Endothelial cell of umbilical vein (primary cell): ENCODE measurements at regions not wholly inside any gene's neighbourhood (a gene's known extent, or its start where the extent isn't known, plus 50 kb on each side); places are given as distances from the start of the nearest gene placed in this dataset.

Source experiments
- BruUV-seq: library from RNA; stranded (reverse); fragments of 400-500 nt; replicated peaks from 2 replicates; lab custom pipeline; 2021; lab: Mats Ljungman, UMichigan
- CTCF ChIA-PET: fragments of 300-600, 350-600 bp; sonication (Branson Sonifier 250); formaldehyde crosslinking; loops from one replicate; lab custom pipeline; 2021; ENCODE audit warnings: antibody characterized with exemption, inconsistent platforms; lab: Charles Lee
- POLR2A ChIA-PET: fragments of 300-600, 350-600 bp; sonication (Branson Sonifier 250); formaldehyde crosslinking; loops from one replicate; lab custom pipeline; 2021; ENCODE audit warnings: antibody characterized with exemption, inconsistent platforms; lab: Charles Lee
- DNase-seq: peaks from one replicate; pipeline ENCODE4 v3.0.0-alpha.2; 2011; ENCODE audit warnings: low read depth, low spot score
- FAIRE-seq: peaks from 2 replicates; lab custom pipeline; 2011; peaks lifted over from hg19 to GRCh38; lab: Jason Lieb, UNC
- H2AFZ ChIP-seq: 2 replicates; pipeline ENCODE4 v1.6.0; 2012; ENCODE audit warnings: low read depth, low read length, control low read depth, inconsistent platforms
- H3K27ac ChIP-seq: 2 replicates; pipeline ENCODE4 v1.5.1; 2011; ENCODE audit warnings: low read depth, mild to moderate bottlenecking, control low read depth, low read length, moderate library complexity; ENCODE audit not compliant: insufficient read depth
- H3K27me3 ChIP-seq, 2 experiments: 2 replicates each; pipeline versions ENCODE4 v1.6.0 to v1.6.1; 2011; ENCODE audit warnings: low read length in 2 of 2, mixed read lengths in 1 of 2; ENCODE audit not compliant: control insufficient read depth in 2 of 2, insufficient read depth in 2 of 2
- H3K36me3 ChIP-seq, 2 experiments: 2 replicates in 1 of 2; 3 replicates in 1 of 2; pipeline ENCODE4 v1.5.1; 2011; ENCODE audit warnings: low read length in 2 of 2, mild to moderate bottlenecking in 1 of 2, moderate library complexity in 1 of 2; ENCODE audit not compliant: control insufficient read depth in 2 of 2, insufficient read depth in 2 of 2; ENCODE audit errors: extremely low read depth in 1 of 2
- H3K4me1 ChIP-seq: 3 replicates; pipeline ENCODE4 v1.5.1; 2011; ENCODE audit warnings: mild to moderate bottlenecking, low read length; ENCODE audit not compliant: control insufficient read depth, insufficient read depth; ENCODE audit errors: extremely low read depth
- H3K4me2 ChIP-seq: 2 replicates; pipeline ENCODE4 v1.6.1; 2011; ENCODE audit warnings: low read length, control low read depth, mixed read lengths; ENCODE audit not compliant: insufficient read depth
- H3K4me3 ChIP-seq, 3 experiments: fragments of 200-600 bp in 1 of 3; sonication (generic), shearing (Covaris generic) in 1 of 3; replicated peaks in 1 of 3; 2 replicates each; pipeline ENCODE4 v1.5.1; 2011 to 2016; ENCODE audit warnings: control low read depth in 3 of 3, low read length in 3 of 3, mild to moderate bottlenecking in 2 of 3, inconsistent platforms in 1 of 3, low read depth in 1 of 3, moderate library complexity in 1 of 3; ENCODE audit not compliant: insufficient read depth in 1 of 3
- H3K79me2 ChIP-seq: 2 replicates; pipeline ENCODE4 v1.6.0; 2012; ENCODE audit warnings: low read length, inconsistent platforms; ENCODE audit not compliant: control insufficient read depth, insufficient read depth
- H3K9ac ChIP-seq: replicated peaks from 2 replicates; pipeline ENCODE3; 2011; ENCODE audit warnings: low read length, control low read depth; ENCODE audit not compliant: insufficient read depth; ENCODE audit errors: extremely low read depth
- H3K9me1 ChIP-seq: replicated peaks from 3 replicates; pipeline ENCODE4 v1.6.0; 2011; ENCODE audit warnings: mild to moderate bottlenecking, low read length; ENCODE audit not compliant: control insufficient read depth, insufficient read depth; ENCODE audit errors: extremely low read depth
- H3K9me3 ChIP-seq: replicated peaks from 2 replicates; pipeline ENCODE4 v1.5.1; 2012; ENCODE audit warnings: low read length, inconsistent platforms; ENCODE audit not compliant: control insufficient read depth, insufficient read depth
- H4K20me1 ChIP-seq: replicated peaks from 2 replicates; pipeline ENCODE3; 2011; ENCODE audit warnings: mild to moderate bottlenecking, low read length; ENCODE audit not compliant: control insufficient read depth, insufficient read depth; ENCODE audit errors: extremely low read depth
- EZH2 ChIP-seq: IDR thresholded peaks from 2 replicates; pipeline ENCODE4 v1.6.1; 2012; ENCODE audit warnings: borderline replicate concordance, low read depth, mild to moderate bottlenecking, moderate library complexity, low read length, inconsistent platforms; ENCODE audit not compliant: severe bottlenecking
- GATA2 ChIP-seq: IDR thresholded peaks from 2 replicates; pipeline ENCODE4 v1.7.0; 2011; ENCODE audit warnings: low read depth, mild to moderate bottlenecking, moderate library complexity, mixed read lengths, low read length; ENCODE audit not compliant: insufficient read length, insufficient read depth
- dilution Hi-C: fragments of 300-500 bp; cut with MboI; formaldehyde crosslinking; loops from one replicate; pipeline ENCODE4 v1.15.0; 2019; ENCODE audit warnings: low sequenced_read_pairs; ENCODE audit not compliant: extremely low pct_ligation_motif_present
- intact Hi-C: fragments of 100-400 bp; cut with micrococcal nuclease; formaldehyde crosslinking; loops from one replicate; pipeline ENCODE4 v1.10.0; 2022

- DNase-seq, result no peak
- dilution Hi-C loops, result no loop called here
Observed at GRCh38 chr10:88209837-88210561, 346.6 kb downstream of the PTEN start.

DNA sequence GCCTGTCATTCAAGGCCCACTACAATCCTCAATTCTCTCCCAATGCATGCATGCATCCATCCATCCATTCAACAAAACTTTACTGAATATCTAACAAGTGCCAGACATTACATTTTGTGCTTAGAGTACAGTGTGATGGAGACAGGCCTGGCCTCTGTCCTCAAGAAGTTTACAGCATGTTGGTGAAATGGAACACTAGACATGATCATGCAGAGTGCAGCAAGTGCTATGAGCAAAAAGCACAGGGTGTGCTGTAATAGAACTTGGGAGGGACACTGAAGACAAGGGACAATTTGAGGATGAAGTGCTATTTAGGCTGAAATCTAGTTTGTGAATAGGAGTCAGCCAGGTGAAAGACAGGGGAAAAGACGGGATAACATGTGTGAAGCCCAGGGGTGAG is 347.8 kb downstream of the PTEN start:
- no peaks in the 10 kb centered on the region for H3K9me1 ChIP-seq
- DNase-seq (no peak), FAIRE-seq (no peak)
- intact Hi-C loops (no loop called here), dilution Hi-C loops (no loop called here)
- no peak for TF ChIP-seq GATA2
- no peak overlapping the region for H3K4me3 ChIP-seq
- no peaks in the 10 kb centered on the region for H3K9me3 ChIP-seq
- no peaks in the 10 kb centered on the region for H3K4me1 ChIP-seq
- H3K4me2 ChIP-seq, result no peak overlapping the region
- H2AFZ ChIP-seq, result no peak overlapping the region
- no peaks in the 10 kb centered on the region for H3K79me2 ChIP-seq
- no TSS peak for BruUV-seq
- POLR2A ChIA-PET, result no interaction called here
- CTCF ChIA-PET, result no interaction called here
- H3K27ac ChIP-seq, result no peak overlapping the region
- H3K9ac ChIP-seq, result no peak overlapping the region
- no peaks in the 10 kb centered on the region for H3K36me3 ChIP-seq
- H4K20me1 ChIP-seq, result no peaks in the 10 kb centered on the region
- H3K27me3 ChIP-seq, result peaks cover 0 to 4% of the 10 kb centered on the region in 2 experiments

More at GRCh38 chr10:88209837-88210561, 346.6 kb downstream of the PTEN start:
- no peaks in the 10 kb centered on the region for H3K79me2 ChIP-seq
- ChIA-PET CTCF (no interaction called here), POLR2A (no interaction called here)
- H3K27me3 ChIP-seq, result peaks cover 0 to 4% of the 10 kb centered on the region in 2 experiments
- no peaks in the 10 kb centered on the region for H3K9me1 ChIP-seq
- intact Hi-C loops, result no loop called here
- no peak overlapping the region for H3K4me2 ChIP-seq
- no peak overlapping the region for H3K4me3 ChIP-seq
- FAIRE-seq, result no peak
- BruUV-seq, result no TSS peak
- H4K20me1 ChIP-seq, result no peaks in the 10 kb centered on the region
- H3K27ac ChIP-seq, result no peak overlapping the region
- no peak for TF ChIP-seq EZH2
- H3K9me3 ChIP-seq, result no peaks in the 10 kb centered on the region
- no peaks in the 10 kb centered on the region for H3K4me1 ChIP-seq
- no peak overlapping the region for H2AFZ ChIP-seq
- H3K36me3 ChIP-seq, result no peaks in the 10 kb centered on the region
- H3K9ac ChIP-seq, result no peak overlapping the region
